Parathyroid adenoma (tissue), 2 donors: ENCODE measurements at regions not wholly inside any gene's neighbourhood (a gene's known extent, or its start where the extent isn't known, plus 50 kb on each side); places are given as distances from the start of the nearest gene placed in this dataset.

Experiments used
- H2AFZ ChIP-seq: fragments of 300-600 bp; sonication (generic); one replicate; pipeline ENCODE4 v1.7.0; 2017; ENCODE audit warnings: antibody characterized with exemption, mild to moderate bottlenecking
- H3K27ac ChIP-seq: fragments of 300-600 bp; sonication (generic); one replicate; pipeline ENCODE4 v1.7.0; 2017
- H3K27me3 ChIP-seq: fragments of 300-600 bp; sonication (generic); one replicate; pipeline ENCODE4 v1.7.0; 2017; ENCODE audit warnings: low read length; ENCODE audit not compliant: control insufficient read depth, insufficient read depth
- H3K36me3 ChIP-seq: fragments of 300-600 bp; sonication (generic); one replicate; pipeline ENCODE4 v1.7.0; 2017; ENCODE audit warnings: low read length; ENCODE audit not compliant: control insufficient read depth, insufficient read depth
- H3K4me1 ChIP-seq: fragments of 300-600 bp; sonication (generic); one replicate; pipeline ENCODE4 v1.7.0; 2017; ENCODE audit warnings: control low read depth
- H3K4me2 ChIP-seq: fragments of 300-600 bp; sonication (generic); one replicate; pipeline ENCODE4 v1.7.0; 2017; ENCODE audit warnings: low read length
- H3K4me3 ChIP-seq: fragments of 300-600 bp; sonication (generic); one replicate; pipeline ENCODE4 v1.7.0; 2017; ENCODE audit warnings: low read depth, low read length
- H3K79me2 ChIP-seq: fragments of 300-600 bp; sonication (generic); one replicate; pipeline ENCODE4 v1.7.0; 2017; ENCODE audit warnings: control low read depth
- H3K9ac ChIP-seq: fragments of 300-600 bp; sonication (generic); one replicate; pipeline ENCODE4 v1.7.0; 2017; ENCODE audit warnings: mild to moderate bottlenecking
- H3K9me3 ChIP-seq: fragments of 300-600 bp; sonication (generic); one replicate; pipeline ENCODE4 v1.7.0; 2017; ENCODE audit warnings: low read length; ENCODE audit not compliant: control insufficient read depth
- CTCF ChIP-seq: fragments of 300-600 bp; sonication (generic); IDR thresholded peaks from one replicate; pipeline ENCODE4 v1.7.0; 2017; ENCODE audit warnings: antibody characterized with exemption, mild to moderate bottlenecking
- donor health status: primary hyperparathyroidism.

GRCh38 chr13:107119989-107120881 lies 552.3 kb upstream of the ARGLU1 start:
- H3K79me2 ChIP-seq: no peaks in the 10 kb centered on the region

GRCh38 chr13:107118506-107118905 lies 550.6 kb upstream of the ARGLU1 start:
- H3K27ac ChIP-seq: no peak overlapping the region
- no peak for TF ChIP-seq CTCF

More at GRCh38 chr13:107119989-107120881, 552.3 kb upstream of the ARGLU1 start:
- Histone ChIP-seq H3K9ac (no peak overlapping the region), H3K9me3 (no peaks in the 10 kb centered on the region), H3K4me2 (no peak overlapping the region), H3K36me3 (no peaks in the 10 kb centered on the region), H3K27ac (no peak overlapping the region), H3K4me3 (no peak overlapping the region), H2AFZ (no peak overlapping the region), H3K4me1 (no peaks in the 10 kb centered on the region), H3K27me3 (no peaks in the 10 kb centered on the region)
- TF ChIP-seq CTCF: no peak

GRCh38 chr13:107117327-107118012 lies 549.5 kb upstream of the ARGLU1 start:
- Histone ChIP-seq H3K9ac (no peak overlapping the region), H2AFZ (no peak overlapping the region), H3K9me3 (no peaks in the 10 kb centered on the region), H3K4me3 (no peak overlapping the region), H3K27ac (no peak overlapping the region), H3K4me2 (no peak overlapping the region), H3K27me3 (no peaks in the 10 kb centered on the region), H3K79me2 (no peaks in the 10 kb centered on the region), H3K36me3 (no peaks in the 10 kb centered on the region), H3K4me1 (no peaks in the 10 kb centered on the region)
- no peak for TF ChIP-seq CTCF

More at GRCh38 chr13:107118506-107118905, 550.6 kb upstream of the ARGLU1 start:
- Histone ChIP-seq H3K27me3 (no peaks in the 10 kb centered on the region), H3K4me1 (no peaks in the 10 kb centered on the region), H2AFZ (no peak overlapping the region), H3K9ac (no peak overlapping the region), H3K4me3 (no peak overlapping the region), H3K79me2 (no peaks in the 10 kb centered on the region), H3K9me3 (no peaks in the 10 kb centered on the region), H3K36me3 (no peaks in the 10 kb centered on the region), H3K4me2 (no peak overlapping the region)

GRCh38 chr13:107113387-107113786 lies 545.5 kb upstream of the ARGLU1 start:
- Histone ChIP-seq H3K79me2 (no peaks in the 10 kb centered on the region), H2AFZ (no peak overlapping the region), H3K4me3 (no peak overlapping the region), H3K27me3 (no peaks in the 10 kb centered on the region), H3K36me3 (no peaks in the 10 kb centered on the region), H3K9ac (no peak overlapping the region), H3K9me3 (no peaks in the 10 kb centered on the region), H3K4me2 (no peak overlapping the region), H3K27ac (no peak overlapping the region), H3K4me1 (no peaks in the 10 kb centered on the region)
- TF ChIP-seq CTCF: no peak
